ENCODE measurements at regions not wholly inside any gene's neighbourhood (a gene's known extent, or its start where the extent isn't known, plus 50 kb on each side); places are given as distances from the start of the nearest gene placed in this dataset.

DNA sequence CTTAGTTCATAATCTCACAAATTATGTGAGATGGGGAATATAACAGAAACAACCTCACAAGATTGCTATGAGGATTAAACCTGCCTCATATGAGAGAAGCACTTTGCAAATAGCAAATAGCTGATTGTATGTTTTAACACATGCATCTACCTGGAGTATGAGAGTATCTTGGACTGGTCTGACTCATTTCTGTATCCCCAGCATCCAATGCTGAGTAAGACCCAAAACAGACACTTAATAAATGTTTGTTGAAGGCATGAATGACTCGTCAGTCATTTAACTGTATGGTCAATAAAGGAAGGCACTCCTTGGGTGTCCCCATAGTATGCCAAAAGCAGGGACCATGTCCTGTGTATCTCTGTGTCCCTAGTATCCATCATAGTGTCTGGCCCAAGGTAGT lies 350.9 kb upstream of the F9 start (continued):
- TF ChIP-seq SIN3A (conservative IDR thresholded peaks at IDR 0.05 in 1 of 2, IDR thresholded peaks at IDR 0.05 in 1 of 2; ENCODE audit: low read depth in 1 of 2, low read length in 2 of 2) (no peak), SUZ12 (IDR thresholded peaks at IDR 0.05; ENCODE audit: low read length) (no peak), RXRA (IDR thresholded peaks at IDR 0.05; ENCODE audit: insufficient read depth, low read depth, low read length) (no peak), TAF7 (optimal IDR thresholded peaks at IDR 0.05; ENCODE audit: borderline replicate concordance, low read depth, low read length) (no peak), SIX5 (IDR thresholded peaks at IDR 0.05; ENCODE audit: low read depth, low read length) (no peak)
